ENCODE measurements at regions not wholly inside any gene's neighbourhood (a gene's known extent, or its start where the extent isn't known, plus 50 kb on each side); places are given as distances from the start of the nearest gene placed in this dataset.
"Not testable (repeated sequence)": the region's sequence is repeated elsewhere in the genome, so short reads cannot be mapped to it uniquely, and the experiment has no call there.

GRCh38 chr6:60797831-60798230, 1488.2 kb downstream of the KHDRBS2 start:
- not testable (repeated sequence) for H3K27ac ChIP-seq; DNase-seq (ENCODE audit: low read depth in 1 of 2, low spot score in 1 of 2); H3K4me3 ChIP-seq; H3K27me3 ChIP-seq; H3K36me3 ChIP-seq; H3K9me3 ChIP-seq (ENCODE audit: low read depth); H3K4me1 ChIP-seq (ENCODE audit: low read depth)

DNA sequence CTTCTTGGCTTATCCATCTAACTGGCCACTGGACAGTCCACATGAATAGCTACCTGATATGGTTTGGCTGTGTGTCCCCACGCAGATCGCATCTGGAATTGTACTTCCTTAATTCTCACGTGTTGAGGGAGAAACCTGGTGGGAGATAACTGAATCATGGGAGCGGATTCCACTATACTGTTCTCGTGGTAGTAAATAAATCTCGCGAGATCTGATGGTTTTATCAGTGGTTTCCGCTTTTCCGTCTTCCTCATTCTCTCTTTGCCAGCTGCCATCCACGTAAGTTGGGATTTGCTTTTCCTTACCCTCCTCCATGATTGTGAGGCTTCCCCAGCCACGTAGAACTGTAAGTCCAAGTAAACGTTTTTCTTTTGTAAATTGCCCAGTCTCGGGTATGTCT, 1496.4 kb downstream of the KHDRBS2 start:
- not testable (repeated sequence) for DNase-seq (ENCODE audit: low read depth in 1 of 2, low spot score in 1 of 2); H3K27ac ChIP-seq; H3K9me3 ChIP-seq (ENCODE audit: low read depth); H3K36me3 ChIP-seq; H3K27me3 ChIP-seq; H3K4me1 ChIP-seq (ENCODE audit: low read depth); H3K4me3 ChIP-seq

DNA sequence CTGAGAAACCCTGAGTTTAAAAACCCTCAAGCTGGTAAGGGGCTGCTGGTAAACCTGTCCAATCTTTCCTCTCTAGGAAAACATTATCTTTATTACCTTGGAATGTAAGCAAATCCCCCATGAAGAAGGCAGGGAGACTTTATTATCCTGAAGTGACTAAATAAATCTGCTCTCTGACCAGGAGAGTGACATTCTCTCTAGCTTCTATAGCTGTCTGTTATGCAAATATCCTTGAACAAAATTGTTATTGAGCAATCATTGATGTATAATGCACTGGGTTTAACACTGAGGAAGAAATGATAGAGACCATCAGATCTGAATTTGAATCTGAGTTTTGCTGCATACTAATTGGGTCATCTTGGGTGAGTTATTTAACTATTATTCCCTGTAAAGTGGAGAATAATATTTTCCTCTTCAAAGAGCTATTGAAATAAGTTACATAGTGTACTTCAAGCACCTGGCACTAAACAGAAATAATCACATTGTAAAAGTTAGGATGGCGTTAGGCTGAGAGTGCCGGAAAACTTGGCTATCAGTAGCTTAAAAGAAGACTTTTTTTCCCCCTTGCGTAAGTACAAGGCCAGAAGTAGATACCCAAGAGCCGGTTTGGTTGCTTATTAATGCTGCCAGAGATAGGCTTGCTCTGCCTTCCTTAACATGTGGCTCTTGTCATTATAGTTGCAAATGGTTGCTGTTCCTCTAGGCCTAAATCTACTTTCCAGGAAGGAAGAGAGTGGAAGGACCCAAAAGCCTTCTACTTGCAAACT, 1503.1 kb downstream of the KHDRBS2 start:
- not testable (repeated sequence) for H3K36me3 ChIP-seq; H3K27me3 ChIP-seq; H3K27ac ChIP-seq; H3K9me3 ChIP-seq (ENCODE audit: low read depth); DNase-seq (ENCODE audit: low read depth in 1 of 2, low spot score in 1 of 2); H3K4me3 ChIP-seq; H3K4me1 ChIP-seq (ENCODE audit: low read depth)

GRCh38 chr6:60779591-60779990, 1506.4 kb downstream of the KHDRBS2 start:
- not testable (repeated sequence) for H3K4me3 ChIP-seq; H3K9me3 ChIP-seq (ENCODE audit: low read depth); H3K36me3 ChIP-seq; H3K27me3 ChIP-seq; H3K4me1 ChIP-seq (ENCODE audit: low read depth); DNase-seq (ENCODE audit: low read depth in 1 of 2, low spot score in 1 of 2); H3K27ac ChIP-seq

DNA sequence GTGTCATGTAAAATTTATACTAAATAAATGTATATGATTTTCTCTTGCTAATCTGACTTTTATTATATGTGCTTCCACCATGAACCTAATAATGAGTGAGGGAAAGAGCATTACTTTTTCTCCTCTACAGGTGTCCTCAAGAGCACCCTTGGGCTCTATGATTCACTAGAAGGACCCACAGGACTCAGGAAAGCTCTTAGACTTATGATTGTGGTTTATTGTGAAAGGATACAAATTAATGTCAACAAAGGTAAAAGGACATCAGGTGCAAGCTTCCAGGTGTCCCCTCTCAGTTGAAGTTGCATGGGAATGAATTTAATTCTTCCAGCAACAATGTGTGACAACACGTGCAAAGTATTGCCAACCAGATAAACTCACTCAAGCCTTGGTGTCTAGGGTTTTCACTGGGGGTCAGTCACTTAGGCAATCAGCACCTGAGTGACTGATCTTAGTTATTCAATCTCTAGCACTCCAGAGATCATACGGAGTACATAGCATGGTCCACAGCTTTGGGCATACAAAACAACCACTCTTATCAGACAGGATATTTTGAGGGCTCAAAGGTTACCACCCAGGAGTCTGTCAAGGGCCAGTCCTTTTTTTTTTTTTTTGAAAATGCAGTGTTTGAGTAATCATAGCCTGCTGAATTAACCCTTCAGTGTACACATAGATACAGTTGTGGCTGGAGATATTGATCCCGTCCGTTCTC, 1518.1 kb downstream of the KHDRBS2 start:
- H3K4me3 ChIP-seq; H3K9me3 ChIP-seq (ENCODE audit: low read depth): not testable (repeated sequence)

GRCh38 chr6:60765331-60765730, 1520.7 kb downstream of the KHDRBS2 start:
- H3K36me3 ChIP-seq; H3K27me3 ChIP-seq; H3K4me3 ChIP-seq; H3K27ac ChIP-seq; DNase-seq (ENCODE audit: low read depth in 1 of 2, low spot score in 1 of 2); H3K4me1 ChIP-seq (ENCODE audit: low read depth); H3K9me3 ChIP-seq (ENCODE audit: low read depth): not testable (repeated sequence)

More for the DNA sequence above, 1518.1 kb downstream of the KHDRBS2 start:
- not testable (repeated sequence) for H3K36me3 ChIP-seq; H3K27ac ChIP-seq; H3K4me1 ChIP-seq (ENCODE audit: low read depth); H3K27me3 ChIP-seq
- peak in 1 of 2 donors; percentile 14 for DNase-seq (ENCODE audit: low read depth in 1 of 2, low spot score in 1 of 2)

DNA sequence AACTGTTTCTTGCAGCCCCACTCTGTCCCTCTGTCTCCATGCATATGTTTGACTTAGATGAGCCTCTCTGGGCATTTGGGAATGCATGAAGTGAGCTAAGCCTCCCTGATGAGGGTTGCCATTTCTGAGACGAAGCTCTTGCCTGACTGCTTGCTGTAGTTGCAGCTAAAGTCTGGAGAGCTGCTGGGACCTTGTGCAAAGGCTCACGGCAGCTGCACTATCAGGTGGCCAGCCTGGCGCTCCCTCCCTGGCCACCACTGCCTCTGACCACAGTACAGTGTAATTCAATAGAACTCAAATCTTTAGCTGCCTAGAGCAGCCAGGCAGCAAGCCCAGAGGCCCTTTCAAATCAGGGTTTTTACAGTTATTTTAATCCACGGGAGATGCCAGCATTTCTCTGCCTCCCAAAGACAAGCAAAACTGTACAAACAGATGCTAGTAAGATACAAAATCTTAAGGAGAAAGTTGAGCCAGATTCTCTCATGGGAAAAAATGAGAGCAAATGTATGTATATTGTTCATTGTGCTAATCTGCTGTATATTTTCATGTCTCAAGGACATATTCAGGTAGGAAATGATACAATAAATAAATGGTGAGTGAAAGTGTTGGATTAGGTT, 1522.5 kb downstream of the KHDRBS2 start:
- H3K4me1 ChIP-seq (ENCODE audit: low read depth); H3K9me3 ChIP-seq (ENCODE audit: low read depth); H3K36me3 ChIP-seq; H3K27me3 ChIP-seq; H3K27ac ChIP-seq; DNase-seq (ENCODE audit: low read depth in 1 of 2, low spot score in 1 of 2); H3K4me3 ChIP-seq: not testable (repeated sequence)

DNA sequence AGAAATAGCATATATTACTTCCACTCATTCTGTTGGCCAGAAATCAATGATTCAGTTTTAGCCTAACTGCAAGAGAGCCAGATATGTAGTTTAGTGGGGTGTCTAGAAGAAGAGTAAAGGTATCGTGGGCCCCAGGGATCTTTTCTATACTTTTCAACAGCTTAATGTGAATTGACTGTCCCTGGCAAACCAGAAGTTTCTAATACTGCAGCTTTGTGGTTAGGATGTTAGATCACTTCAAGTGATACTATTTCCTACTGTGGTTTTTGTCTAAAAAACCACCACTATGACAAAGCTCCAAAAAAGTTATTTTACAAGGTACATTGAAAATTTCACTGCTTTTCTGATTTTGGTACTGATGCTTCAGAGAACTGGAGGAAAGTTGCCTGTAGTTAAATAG, 1525.1 kb downstream of the KHDRBS2 start:
- not testable (repeated sequence) for H3K4me1 ChIP-seq (ENCODE audit: low read depth); H3K27me3 ChIP-seq; H3K36me3 ChIP-seq; H3K4me3 ChIP-seq; H3K9me3 ChIP-seq (ENCODE audit: low read depth); DNase-seq (ENCODE audit: low read depth in 1 of 2, low spot score in 1 of 2); H3K27ac ChIP-seq

DNA sequence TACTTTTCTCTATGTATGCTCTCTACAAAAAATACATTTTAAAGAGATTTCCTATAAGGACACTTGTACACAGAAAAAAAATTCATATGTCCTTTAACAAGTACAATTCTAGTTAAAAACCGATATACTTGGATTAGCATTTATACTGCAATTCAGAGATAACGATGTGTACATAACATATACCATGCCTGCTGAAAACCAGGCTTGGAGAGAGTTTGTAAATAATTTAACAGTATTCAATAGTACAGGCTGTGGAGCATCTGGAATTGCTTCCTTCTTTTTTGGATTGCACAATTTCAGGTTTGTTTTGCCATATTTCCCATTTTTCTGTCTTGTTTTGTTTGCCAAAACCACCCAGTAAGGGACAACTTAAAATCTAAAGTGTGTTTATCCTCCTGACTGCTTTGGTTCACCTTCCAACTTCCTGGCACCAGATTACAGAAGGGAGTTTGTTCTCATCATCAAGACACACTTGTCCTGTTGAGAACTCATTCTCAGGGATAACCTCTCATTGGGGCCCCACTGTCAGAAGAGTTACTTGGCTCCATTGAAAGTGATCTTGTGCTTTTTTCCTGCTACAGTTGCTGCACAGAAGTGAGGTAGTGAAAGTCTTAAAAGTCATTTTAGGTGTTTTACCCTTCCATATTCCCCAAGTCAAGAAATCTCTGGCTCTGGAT, 1526.7 kb downstream of the KHDRBS2 start:
- not testable (repeated sequence) for DNase-seq (ENCODE audit: low read depth in 1 of 2, low spot score in 1 of 2); H3K4me3 ChIP-seq; H3K27ac ChIP-seq; H3K36me3 ChIP-seq; H3K4me1 ChIP-seq (ENCODE audit: low read depth); H3K27me3 ChIP-seq; H3K9me3 ChIP-seq (ENCODE audit: low read depth)

- not testable (repeated sequence) for H3K9me3 ChIP-seq (ENCODE audit: low read depth); H3K4me3 ChIP-seq; H3K4me1 ChIP-seq (ENCODE audit: low read depth); H3K36me3 ChIP-seq; DNase-seq (ENCODE audit: low read depth in 1 of 2, low spot score in 1 of 2); H3K27me3 ChIP-seq; H3K27ac ChIP-seq
Measured at GRCh38 chr6:60758725-60759124, 1527.3 kb downstream of the KHDRBS2 start.

Measured in cardiac muscle cell (in vitro differentiated cells and primary cell).